ENCODE measurements at regions not wholly inside any gene's neighbourhood (a gene's known extent, or its start where the extent isn't known, plus 50 kb on each side); places are given as distances from the start of the nearest gene placed in this dataset.

DNA sequence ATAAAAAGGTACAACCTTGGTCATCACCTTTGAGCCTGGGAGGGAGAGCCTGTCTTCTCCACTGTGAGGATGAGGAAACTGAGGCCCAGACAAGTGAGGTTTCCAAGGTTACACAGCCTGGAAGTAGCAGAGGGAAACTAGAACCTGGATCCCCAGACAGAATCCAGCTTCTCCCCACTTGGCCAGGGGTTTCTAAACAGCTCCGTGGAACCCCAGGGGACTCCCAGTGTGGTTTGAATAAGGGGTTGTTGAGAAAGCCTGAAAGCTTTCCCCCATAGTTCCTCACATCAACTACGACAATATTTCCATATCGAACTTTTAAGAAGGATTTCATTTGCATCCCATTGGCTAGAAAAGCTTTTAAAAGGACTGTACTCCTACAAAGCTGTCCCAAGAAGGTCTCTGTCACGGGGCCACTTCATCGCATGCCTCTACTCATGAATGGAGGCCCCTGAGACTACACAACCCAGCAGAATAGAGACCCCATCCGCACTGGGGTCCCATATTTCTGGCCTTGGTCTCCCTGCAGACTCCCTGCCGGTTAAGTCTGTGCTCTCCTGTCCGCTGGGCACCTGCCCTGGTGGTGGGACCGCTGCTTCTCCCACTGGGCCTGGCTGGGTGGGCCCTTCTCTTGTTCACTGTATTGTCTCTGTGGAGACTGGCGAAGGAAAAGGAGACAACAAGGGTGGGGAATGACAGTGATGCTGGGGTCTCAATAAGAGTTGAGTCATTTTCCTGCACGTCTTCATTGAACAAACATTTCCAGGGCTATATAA is 178.5 kb downstream of the SMAD6 start:
- Histone ChIP-seq H3K27me3 (no peaks in the 10 kb centered on the region), H3K4me3 (no peak overlapping the region), H3K27ac (no peak overlapping the region), H3K9me3 (no peaks in the 10 kb centered on the region), H3K36me3 (no peaks in the 10 kb centered on the region), H3K4me1 (peaks cover 6 to 34% of the 10 kb centered on the region in 2 donors)
- TF ChIP-seq, protein P1, sequence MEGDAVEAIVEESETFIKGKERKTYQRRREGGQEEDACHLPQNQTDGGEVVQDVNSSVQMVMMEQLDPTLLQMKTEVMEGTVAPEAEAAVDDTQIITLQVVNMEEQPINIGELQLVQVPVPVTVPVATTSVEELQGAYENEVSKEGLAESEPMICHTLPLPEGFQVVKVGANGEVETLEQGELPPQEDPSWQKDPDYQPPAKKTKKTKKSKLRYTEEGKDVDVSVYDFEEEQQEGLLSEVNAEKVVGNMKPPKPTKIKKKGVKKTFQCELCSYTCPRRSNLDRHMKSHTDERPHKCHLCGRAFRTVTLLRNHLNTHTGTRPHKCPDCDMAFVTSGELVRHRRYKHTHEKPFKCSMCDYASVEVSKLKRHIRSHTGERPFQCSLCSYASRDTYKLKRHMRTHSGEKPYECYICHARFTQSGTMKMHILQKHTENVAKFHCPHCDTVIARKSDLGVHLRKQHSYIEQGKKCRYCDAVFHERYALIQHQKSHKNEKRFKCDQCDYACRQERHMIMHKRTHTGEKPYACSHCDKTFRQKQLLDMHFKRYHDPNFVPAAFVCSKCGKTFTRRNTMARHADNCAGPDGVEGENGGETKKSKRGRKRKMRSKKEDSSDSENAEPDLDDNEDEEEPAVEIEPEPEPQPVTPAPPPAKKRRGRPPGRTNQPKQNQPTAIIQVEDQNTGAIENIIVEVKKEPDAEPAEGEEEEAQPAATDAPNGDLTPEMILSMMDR (IDR thresholded peaks at IDR 0.05): no peak
- intact Hi-C loops (cut with DNase I): loop anchor here (5.0 kb wide), 3 partner anchors 167 to 307 kb away; no protein-coding TSS in a partner anchor
- peak in 1 of 2 donors; percentile 58 for DNase-seq (ENCODE audit: low spot score in 2 of 2)

DNA sequence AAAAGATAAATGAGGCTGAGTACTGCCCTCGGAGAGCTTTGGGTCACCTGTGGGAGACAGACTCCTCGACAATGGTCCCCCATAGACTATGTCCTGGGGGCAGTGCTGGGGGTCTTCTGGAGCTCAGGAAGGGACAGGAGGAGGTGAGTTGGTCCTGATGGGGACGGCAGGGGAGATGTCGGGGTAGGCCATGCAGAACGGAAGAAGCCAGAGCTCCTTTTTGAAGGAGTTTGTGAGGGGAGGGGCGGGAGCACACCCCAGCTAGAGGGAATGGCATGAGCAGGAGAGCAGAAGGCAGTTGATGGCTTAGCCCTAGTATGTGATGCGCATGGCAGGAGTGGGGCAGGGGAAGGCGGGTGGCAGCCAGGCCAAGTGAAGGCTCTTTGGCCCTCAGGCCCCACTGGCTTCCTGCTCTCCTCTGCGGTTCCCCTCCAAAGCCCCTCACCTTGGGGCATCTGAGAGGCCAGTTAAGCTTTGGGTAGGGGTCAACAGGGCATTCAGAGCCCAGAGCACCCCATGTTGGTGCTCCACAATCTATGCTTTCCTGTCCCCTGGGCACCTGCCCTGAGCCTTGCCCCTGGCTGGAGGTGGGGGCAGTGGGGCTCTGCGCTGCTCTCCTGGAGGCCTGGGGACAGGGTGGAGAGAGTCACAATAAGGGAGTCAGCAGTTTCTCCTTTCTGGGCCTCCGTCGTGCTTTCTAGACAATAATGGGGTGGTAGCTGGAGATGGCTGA is 179.3 kb downstream of the SMAD6 start:
- TF ChIP-seq, protein P1 (IDR thresholded peaks at IDR 0.05): no peak
- Histone ChIP-seq H3K27ac (peak overlapping the region; percentile 58 to 60), H3K36me3 (no peaks in the 10 kb centered on the region), H3K4me3 (no peak overlapping the region), H3K4me1 (peaks cover 6 to 34% of the 10 kb centered on the region in 2 donors), H3K9me3 (no peaks in the 10 kb centered on the region), H3K27me3 (no peaks in the 10 kb centered on the region)
- intact Hi-C loops (cut with DNase I): loop anchor here (5.0 kb wide), 3 partner anchors 166 to 306 kb away; no protein-coding TSS in a partner anchor
- peak in 1 of 2 donors; percentile 58 for DNase-seq (ENCODE audit: low spot score in 2 of 2)

DNA sequence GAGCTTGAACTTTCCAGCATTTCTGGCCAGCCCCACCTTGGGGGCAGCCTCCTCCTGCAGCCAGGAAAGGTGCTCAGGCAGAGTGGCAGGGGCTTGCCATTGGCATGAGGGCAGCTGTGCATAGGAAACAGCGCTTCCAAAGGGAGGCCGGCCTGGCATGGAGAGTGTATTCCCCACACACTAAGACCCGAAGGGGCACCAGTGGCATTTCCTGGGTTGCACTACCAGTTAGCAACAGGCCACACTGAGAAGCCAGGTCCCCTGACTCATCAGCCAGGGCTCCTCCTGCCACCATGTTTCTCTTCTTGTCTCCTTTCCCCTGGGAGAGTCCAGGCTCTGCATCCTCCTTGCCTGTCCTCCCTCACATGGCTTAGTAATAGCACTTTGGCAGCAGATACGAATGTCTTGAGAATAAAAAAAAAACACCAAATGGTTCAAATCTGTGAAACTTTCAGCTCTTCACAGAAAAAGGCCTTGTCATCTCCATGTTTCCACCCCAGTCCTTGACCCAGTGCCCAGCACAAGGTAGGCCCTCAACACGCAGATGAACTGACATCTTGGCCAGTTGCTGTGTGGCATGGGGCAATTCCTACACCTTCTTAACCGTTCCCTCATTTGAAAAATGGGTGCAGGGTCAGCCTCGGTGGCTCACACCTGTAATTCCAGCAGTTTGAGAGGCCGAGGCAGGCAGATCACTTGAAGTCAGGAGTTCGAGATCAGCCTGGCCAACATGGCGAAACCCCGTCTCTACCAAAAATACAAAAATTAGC is 180.4 kb downstream of the SMAD6 start:
- DNase-seq (ENCODE audit: low spot score in 2 of 2): peak in 1 of 2 donors; percentile 88
- H3K27ac ChIP-seq: peak overlapping the region; percentile 58 to 60
- H3K4me3 ChIP-seq: no peak overlapping the region
- H3K4me1 ChIP-seq: peaks cover 6 to 34% of the 10 kb centered on the region in 2 donors
- H3K9me3 ChIP-seq: no peaks in the 10 kb centered on the region
- H3K36me3 ChIP-seq: no peaks in the 10 kb centered on the region
- intact Hi-C loops (cut with DNase I): loop anchor here (2.0 to 5.0 kb wide), 5 partner anchors 40 to 305 kb away; no protein-coding TSS in a partner anchor
- H3K27me3 ChIP-seq: no peaks in the 10 kb centered on the region
- TF ChIP-seq, protein P1 (IDR thresholded peaks at IDR 0.05): no peak

DNA sequence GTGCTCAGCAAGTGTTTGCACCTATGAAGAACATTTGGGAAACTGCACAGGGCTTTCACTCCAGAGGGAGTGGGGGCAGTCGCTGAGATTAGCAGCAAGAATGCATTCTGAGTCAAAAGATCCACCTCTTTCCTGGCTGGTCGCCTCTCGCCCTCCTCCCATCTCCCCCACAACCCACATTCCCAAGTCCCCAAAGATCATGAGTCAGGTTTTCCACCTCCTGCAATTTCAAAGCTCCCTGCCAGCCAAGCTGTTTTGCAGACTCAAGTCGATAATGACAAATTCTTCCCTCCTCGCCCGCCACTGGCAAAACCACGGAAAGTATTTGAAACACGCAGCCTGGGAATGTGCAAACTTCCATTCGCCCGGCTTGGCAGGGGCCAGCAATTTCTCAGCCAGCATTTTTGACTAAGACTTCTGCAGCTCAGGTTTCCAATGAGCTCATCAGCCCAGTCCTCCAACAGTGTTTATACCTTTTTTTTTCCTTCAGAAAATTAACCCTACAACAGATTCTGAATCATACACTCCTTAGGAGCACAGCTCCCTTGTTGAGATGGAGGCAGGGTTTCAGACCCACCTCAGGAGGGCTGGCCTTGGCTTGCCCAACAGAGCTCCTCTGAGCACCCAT is 181.4 kb downstream of the SMAD6 start:
- Histone ChIP-seq H3K4me3 (no peak overlapping the region), H3K9me3 (no peaks in the 10 kb centered on the region), H3K4me1 (peaks cover 6 to 27% of the 10 kb centered on the region in 2 donors), H3K27me3 (no peaks in the 10 kb centered on the region), H3K36me3 (no peaks in the 10 kb centered on the region), H3K27ac (peak overlapping the region; percentile 63 to 73)
- intact Hi-C loops (cut with DNase I): loop anchor here (2.0 to 5.0 kb wide), 5 partner anchors 41 to 304 kb away; no protein-coding TSS in a partner anchor
- DNase-seq (ENCODE audit: low spot score in 2 of 2): peak; percentile 80 to 99
- TF ChIP-seq, protein P1 (IDR thresholded peaks at IDR 0.05): no peak

DNA sequence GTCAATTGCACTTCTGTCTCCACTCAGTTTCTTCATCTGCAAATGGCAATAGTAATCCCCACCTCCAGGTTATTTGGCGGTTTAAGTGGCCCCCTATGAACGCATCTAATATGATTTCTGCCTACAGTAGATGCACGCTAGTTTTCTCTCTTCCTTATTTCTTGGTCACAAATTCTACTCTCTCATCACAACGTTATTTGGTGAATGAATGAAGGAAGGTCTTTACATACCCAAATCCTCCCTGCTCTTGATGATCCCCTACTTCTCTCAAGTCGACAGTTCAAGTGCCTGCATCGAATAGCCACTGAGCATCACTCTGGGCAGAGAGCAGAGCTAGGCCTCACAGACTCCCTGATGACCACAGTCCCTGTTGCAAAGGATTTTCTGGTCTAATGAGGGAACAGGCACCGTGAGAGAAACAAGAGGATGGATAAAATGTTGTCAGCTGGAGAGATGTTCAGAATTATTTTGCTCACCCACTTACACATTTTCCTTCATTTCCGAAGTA is 181.2 kb upstream of the SMAD3 start:
- peaks cover 6 to 27% of the 10 kb centered on the region in 2 donors for H3K4me1 ChIP-seq
- H3K27ac ChIP-seq: peak overlapping the region; percentile 63 to 73
- no peak overlapping the region for H3K4me3 ChIP-seq
- DNase-seq (ENCODE audit: low spot score in 2 of 2): no peak
- no peaks in the 10 kb centered on the region for H3K9me3 ChIP-seq
- H3K36me3 ChIP-seq: no peaks in the 10 kb centered on the region
- intact Hi-C loops (cut with DNase I): loop anchor here (5.0 kb wide), 3 partner anchors 163 to 303 kb away; no protein-coding TSS in a partner anchor
- TF ChIP-seq, protein P1 (IDR thresholded peaks at IDR 0.05): no peak
- no peaks in the 10 kb centered on the region for H3K27me3 ChIP-seq
